HepG2 (cell line): ENCODE measurements at regions not wholly inside any gene's neighbourhood (a gene's known extent, or its start where the extent isn't known, plus 50 kb on each side); places are given as distances from the start of the nearest gene placed in this dataset.

Source experiments
- ATF2 ChIP-seq: sonication (generic); formaldehyde crosslinking; IDR thresholded peaks from 2 replicates; pipeline ENCODE4 v1.4.0; 2020; ENCODE audit warnings: missing genetic modification reagents
- CSRNP1 ChIP-seq: sonication (generic); formaldehyde crosslinking; IDR thresholded peaks from 2 replicates; pipeline ENCODE4 v1.8.1; 2023; ENCODE audit warnings: mild to moderate bottlenecking, missing genetic modification reagents
- EZH2 ChIP-seq: conservative IDR thresholded peaks from 2 replicates; pipeline ENCODE4 v1.6.1; 2012; ENCODE audit warnings: mild to moderate bottlenecking, low read depth, low read length, moderate library complexity
- IRF1 ChIP-seq: sonication (generic); formaldehyde crosslinking; IDR thresholded peaks from 2 replicates; pipeline ENCODE4 v1.4.0; 2020; ENCODE audit warnings: low read depth, mild to moderate bottlenecking, missing genetic modification reagents
- MNT ChIP-seq: fragments of 450-650 bp; IDR thresholded peaks from 2 replicates; pipeline ENCODE4 v1.6.1; 2016
- NFKB2 ChIP-seq: sonication (generic); formaldehyde crosslinking; IDR thresholded peaks from 2 replicates; pipeline ENCODE4 v1.4.0; 2020; ENCODE audit warnings: missing genetic modification reagents, borderline replicate concordance
- RXRB ChIP-seq: IDR thresholded peaks from 2 replicates; pipeline ENCODE4 v1.6.1; 2016; ENCODE audit warnings: borderline replicate concordance, missing genetic modification reagents, missing compliant biosample characterization
- SOX6 ChIP-seq, 2 experiments: fragments of 450-650 bp in 1 of 2; sonication (generic) in 1 of 2; formaldehyde crosslinking in 1 of 2; IDR thresholded peaks; 2 replicates each; pipeline versions ENCODE4 v1.4.0 to v1.6.1; 2017 to 2020; ENCODE audit warnings: antibody characterized with exemption in 1 of 2, mild to moderate bottlenecking in 1 of 2, missing genetic modification reagents in 1 of 2
- SYNCRIP ChIP-seq: fragments of 200-400 bp; formaldehyde crosslinking; IDR thresholded peaks from 2 replicates; pipeline ENCODE4 v1.6.1; 2018; ENCODE audit warnings: mild to moderate bottlenecking, low read depth, low read length; ENCODE audit not compliant: insufficient read depth
- TP53 ChIP-seq: sonication (generic); formaldehyde crosslinking; conservative IDR thresholded peaks from 2 replicates; pipeline ENCODE4 v1.4.0; 2020; ENCODE audit warnings: missing genetic modification reagents
- ZKSCAN5 ChIP-seq: sonication (generic); formaldehyde crosslinking; IDR thresholded peaks from 2 replicates; pipeline ENCODE4 v1.5.1; 2020; ENCODE audit warnings: mild to moderate bottlenecking, missing genetic modification reagents
- ZNF766 ChIP-seq: sonication (generic); formaldehyde crosslinking; IDR thresholded peaks from 2 replicates; pipeline ENCODE4 v1.5.0; 2020; ENCODE audit warnings: missing genetic modification reagents, borderline replicate concordance
- ZSCAN5A ChIP-seq: sonication (generic); formaldehyde crosslinking; IDR thresholded peaks from 2 replicates; pipeline ENCODE4 v1.8.0; 2022; ENCODE audit warnings: mild to moderate bottlenecking, missing genetic modification reagents, borderline replicate concordance
- TF ChIP-seq, protein P1 (sequence below): sonication (generic); formaldehyde crosslinking; conservative IDR thresholded peaks from 2 replicates; pipeline ENCODE4 v1.4.0; 2020; ENCODE audit warnings: missing genetic modification reagents
- TF ChIP-seq, protein P2 (sequence below): sonication (generic); formaldehyde crosslinking; IDR thresholded peaks from 2 replicates; pipeline ENCODE4 v1.5.0; 2020; ENCODE audit warnings: missing genetic modification reagents, mild to moderate bottlenecking, borderline replicate concordance
- TF ChIP-seq, protein P3 (sequence below): sonication (generic); formaldehyde crosslinking; IDR thresholded peaks from 2 replicates; pipeline ENCODE4 v1.4.0; 2020; ENCODE audit warnings: missing genetic modification reagents

GRCh38 chr1:111565968-111566367 is 53.6 kb upstream of the RAP1A start (continued):
- TF ChIP-seq SOX6 (IDR thresholded peaks at IDR 0.05) (no peak), SOX6 (CRISPR knock-in tag; IDR thresholded peaks at IDR 0.05) (peak; percentile 50; the same call in 1 of the 2 replicates), NFKB2 (CRISPR knock-in tag) (no peak), SYNCRIP (no peak), ATF2 (no peak), MNT (no peak), IRF1 (CRISPR knock-in tag) (no peak), RXRB (CRISPR knock-in tag) (0 out of 2 replicates have a peak, but pooled peaks have one; percentile 12), CSRNP1 (CRISPR knock-in tag) (no peak), TP53 (CRISPR knock-in tag) (no peak), ZSCAN5A (CRISPR knock-in tag) (no peak), EZH2 (no peak), ZNF766 (no peak), ZKSCAN5 (CRISPR knock-in tag) (no peak)
- TF ChIP-seq, protein P1, sequence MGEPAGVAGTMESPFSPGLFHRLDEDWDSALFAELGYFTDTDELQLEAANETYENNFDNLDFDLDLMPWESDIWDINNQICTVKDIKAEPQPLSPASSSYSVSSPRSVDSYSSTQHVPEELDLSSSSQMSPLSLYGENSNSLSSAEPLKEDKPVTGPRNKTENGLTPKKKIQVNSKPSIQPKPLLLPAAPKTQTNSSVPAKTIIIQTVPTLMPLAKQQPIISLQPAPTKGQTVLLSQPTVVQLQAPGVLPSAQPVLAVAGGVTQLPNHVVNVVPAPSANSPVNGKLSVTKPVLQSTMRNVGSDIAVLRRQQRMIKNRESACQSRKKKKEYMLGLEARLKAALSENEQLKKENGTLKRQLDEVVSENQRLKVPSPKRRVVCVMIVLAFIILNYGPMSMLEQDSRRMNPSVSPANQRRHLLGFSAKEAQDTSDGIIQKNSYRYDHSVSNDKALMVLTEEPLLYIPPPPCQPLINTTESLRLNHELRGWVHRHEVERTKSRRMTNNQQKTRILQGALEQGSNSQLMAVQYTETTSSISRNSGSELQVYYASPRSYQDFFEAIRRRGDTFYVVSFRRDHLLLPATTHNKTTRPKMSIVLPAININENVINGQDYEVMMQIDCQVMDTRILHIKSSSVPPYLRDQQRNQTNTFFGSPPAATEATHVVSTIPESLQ (CRISPR knock-in tag): no peak
- TF ChIP-seq, protein P2, sequence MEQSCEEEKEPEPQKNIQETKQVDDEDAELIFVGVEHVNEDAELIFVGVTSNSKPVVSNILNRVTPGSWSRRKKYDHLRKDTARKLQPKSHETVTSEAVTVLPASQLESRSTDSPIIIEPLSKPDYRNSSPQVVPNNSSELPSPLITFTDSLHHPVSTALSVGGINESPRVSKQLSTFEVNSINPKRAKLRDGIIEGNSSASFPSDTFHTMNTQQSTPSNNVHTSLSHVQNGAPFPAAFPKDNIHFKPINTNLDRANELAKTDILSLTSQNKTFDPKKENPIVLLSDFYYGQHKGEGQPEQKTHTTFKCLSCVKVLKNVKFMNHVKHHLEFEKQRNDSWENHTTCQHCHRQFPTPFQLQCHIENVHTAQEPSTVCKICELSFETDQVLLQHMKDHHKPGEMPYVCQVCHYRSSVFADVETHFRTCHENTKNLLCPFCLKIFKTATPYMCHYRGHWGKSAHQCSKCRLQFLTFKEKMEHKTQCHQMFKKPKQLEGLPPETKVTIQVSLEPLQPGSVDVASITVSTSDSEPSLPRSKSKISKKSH (CRISPR knock-in tag): no peak
- TF ChIP-seq, protein P3, sequence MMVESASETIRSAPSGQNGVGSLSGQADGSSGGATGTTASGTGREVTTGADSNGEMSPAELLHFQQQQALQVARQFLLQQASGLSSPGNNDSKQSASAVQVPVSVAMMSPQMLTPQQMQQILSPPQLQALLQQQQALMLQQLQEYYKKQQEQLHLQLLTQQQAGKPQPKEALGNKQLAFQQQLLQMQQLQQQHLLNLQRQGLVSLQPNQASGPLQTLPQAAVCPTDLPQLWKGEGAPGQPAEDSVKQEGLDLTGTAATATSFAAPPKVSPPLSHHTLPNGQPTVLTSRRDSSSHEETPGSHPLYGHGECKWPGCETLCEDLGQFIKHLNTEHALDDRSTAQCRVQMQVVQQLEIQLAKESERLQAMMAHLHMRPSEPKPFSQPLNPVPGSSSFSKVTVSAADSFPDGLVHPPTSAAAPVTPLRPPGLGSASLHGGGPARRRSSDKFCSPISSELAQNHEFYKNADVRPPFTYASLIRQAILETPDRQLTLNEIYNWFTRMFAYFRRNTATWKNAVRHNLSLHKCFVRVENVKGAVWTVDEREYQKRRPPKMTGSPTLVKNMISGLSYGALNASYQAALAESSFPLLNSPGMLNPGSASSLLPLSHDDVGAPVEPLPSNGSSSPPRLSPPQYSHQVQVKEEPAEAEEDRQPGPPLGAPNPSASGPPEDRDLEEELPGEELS (CRISPR knock-in tag): 0 out of 2 replicates have a peak, but pooled peaks have one; percentile 12
